Hematopoietic multipotent progenitor cell treated with erythropoietin and hydrocortisone succinate and interleukin-3 and kit ligand, for 6 days (in vitro differentiated cells): ENCODE measurements at regions not wholly inside any gene's neighbourhood (a gene's known extent, or its start where the extent isn't known, plus 50 kb on each side); places are given as distances from the start of the nearest gene placed in this dataset.
"Not testable (repeated sequence)": the region's sequence is repeated elsewhere in the genome, so short reads cannot be mapped to it uniquely, and the experiment has no call there.

Experiments
- DNase-seq: peaks from one replicate; pipeline ENCODE4 v3.0.0-alpha.2; 2015

DNA sequence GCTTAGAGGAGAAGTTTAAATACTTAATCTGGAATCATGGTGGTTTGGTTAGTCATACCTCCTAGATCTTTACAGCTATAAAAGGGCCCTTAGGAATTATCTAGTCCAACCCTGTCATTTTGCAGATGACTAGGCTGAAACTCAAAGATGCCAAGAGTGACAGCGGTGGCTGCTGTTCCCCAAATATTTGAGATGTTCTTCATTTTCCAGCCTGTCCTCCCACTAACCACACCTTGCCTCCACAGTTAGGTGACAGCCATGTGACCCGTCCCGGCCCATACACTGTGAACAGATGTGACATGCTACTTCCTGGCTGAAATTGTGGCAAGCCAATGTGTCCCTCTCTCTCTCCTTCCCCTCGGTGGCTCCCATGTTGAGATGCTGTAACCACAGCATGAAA, 225.5 kb upstream of the IPO5 start:
- no peak for DNase-seq

DNA sequence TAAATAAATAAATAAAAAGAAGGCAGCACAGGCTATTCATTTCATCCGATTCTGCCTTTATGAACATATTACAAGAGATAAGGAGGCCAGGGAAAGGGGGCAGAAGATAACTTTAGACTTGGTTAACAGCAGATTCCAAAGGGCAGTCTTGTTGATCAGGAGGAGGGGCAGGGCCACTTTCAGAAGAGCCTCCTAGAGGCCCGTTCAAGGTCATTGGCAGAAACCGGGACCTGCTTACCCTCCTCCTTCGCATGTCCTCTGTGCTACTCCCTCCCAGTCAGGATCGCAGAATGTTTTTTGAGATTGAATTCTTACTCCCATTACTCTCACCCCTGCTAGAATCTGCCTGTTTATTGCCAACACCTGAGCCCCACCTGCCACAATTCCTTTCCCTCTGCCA, 217.0 kb upstream of the IPO5 start:
- no peak for DNase-seq

DNA sequence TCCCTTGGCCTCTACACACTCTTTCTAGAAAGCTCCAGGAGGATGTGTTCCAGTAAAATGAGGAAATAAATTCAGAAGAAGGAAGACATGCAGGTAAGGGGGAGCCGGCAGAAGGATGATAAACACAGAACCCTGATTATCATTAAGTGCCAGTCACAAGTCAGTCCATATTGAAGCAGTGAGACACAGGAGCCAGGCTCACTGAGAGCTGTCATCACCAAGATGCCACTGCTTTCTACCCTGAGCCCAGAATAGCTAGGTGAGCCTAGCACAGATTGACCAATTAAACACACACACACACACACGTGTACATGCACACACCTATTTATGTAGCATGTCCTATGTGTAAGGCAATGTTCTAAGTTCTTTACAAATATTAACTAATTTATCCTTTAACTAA, 211.4 kb upstream of the IPO5 start:
- no peak for DNase-seq

DNA sequence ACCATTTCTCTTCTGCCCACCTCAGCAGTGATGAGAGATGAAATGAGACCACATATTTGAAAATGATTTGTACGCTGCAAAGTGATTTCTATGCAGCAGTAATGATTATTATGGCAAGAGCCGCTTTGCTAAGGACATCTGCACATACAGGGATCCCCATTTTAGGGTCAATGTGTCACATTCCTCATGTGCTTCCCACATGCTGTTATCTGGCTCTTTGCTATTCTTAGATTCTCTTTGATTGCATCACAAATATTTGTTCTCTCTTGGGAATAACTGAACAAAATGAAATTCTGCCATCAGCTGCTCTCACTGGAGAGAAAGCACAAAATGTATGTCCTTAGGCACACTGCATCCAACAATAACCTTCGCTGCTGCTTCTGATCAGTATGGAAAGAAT, 209.5 kb upstream of the IPO5 start:
- DNase-seq: no peak

DNA sequence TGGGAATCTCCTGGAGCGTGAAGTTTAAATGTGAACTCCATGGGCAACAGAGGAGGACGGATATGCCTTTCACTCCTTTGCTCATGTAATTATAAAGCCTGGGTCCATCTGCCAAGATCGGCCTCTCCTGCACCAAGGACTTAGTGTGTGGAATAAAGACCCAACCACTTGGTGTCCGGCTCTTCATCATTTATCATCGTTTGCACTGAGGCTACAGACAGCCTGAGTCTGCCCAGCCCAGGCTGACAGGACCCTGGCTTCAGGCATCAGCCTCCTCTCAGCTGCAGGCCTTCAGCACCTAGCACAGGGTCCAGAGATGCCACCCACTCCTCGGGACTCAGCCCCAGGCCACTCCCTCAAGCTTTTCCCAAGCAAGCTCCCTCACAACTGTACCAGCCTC, 206.8 kb upstream of the IPO5 start:
- DNase-seq: no peak

DNA sequence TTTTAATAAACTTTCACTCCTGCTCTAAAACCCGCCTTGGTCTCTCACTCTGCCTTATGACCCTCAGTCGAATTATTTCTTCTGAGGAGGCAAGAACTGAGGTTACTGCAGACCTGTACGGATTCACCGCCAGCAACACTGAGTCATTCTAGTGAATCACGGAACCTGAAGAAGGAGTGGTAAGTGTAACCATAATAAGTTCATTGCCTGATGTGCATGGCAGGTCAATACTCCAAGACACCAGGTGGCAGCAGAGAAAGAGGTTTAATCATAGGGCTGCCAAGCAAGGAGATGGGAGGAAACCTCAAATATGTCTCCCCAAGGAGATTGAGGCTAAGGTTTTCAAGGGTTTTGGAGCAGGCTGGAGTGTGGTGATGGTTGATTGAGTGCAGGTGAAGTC, 204.3 kb upstream of the IPO5 start:
- DNase-seq: no peak

DNA sequence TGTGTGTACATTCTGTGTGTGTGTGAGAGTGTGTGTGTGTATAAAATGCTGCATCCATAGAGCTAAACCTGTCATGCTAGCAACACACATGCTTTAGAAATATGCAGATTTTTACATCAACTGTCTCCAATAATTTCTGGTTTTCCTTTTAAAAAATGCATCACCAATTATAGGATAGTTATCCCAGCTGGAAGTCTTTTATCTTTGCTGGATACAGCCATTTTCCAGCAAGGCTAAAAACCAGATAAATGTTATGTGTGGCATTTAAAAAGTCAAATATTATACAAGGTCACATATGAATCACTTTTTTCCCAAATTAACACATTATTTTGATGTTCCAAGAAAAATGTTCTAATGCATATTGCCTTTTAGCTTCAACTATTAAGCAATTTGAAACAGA, 202.0 kb upstream of the IPO5 start:
- no peak for DNase-seq

DNA sequence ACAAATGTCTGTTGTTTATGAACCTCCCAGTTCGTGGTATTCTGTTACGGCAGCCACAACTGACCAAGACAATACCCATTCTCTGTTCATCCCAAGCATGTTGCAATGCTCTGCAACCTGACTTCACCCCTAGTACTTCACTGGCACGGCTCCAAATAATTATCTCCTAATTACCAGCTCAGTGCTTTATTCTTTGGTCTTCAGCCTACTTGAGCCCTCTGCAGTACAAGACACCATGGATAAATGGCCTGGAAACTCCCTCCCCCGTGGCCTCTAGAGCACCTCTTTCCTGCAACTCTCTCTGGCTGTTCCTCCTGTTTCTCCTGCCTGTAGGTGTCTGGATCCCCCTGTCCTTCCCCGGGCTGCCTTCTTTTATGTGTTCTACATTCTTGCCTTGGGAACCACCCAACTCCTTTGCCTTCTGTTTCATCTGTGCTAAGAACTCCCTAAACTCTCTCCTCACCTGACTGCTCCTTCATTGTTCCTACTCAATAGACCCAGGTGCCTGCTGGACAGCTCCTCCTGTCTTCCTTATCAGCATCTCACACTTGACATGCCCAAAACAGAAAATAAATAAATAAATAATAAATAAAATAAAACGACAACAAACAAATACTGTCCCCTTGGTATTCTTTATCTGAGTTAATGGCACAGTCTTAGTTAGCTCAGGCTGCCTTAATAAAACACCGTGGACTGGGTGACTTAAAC, 200.4 kb upstream of the IPO5 start:
- DNase-seq: no peak

DNA sequence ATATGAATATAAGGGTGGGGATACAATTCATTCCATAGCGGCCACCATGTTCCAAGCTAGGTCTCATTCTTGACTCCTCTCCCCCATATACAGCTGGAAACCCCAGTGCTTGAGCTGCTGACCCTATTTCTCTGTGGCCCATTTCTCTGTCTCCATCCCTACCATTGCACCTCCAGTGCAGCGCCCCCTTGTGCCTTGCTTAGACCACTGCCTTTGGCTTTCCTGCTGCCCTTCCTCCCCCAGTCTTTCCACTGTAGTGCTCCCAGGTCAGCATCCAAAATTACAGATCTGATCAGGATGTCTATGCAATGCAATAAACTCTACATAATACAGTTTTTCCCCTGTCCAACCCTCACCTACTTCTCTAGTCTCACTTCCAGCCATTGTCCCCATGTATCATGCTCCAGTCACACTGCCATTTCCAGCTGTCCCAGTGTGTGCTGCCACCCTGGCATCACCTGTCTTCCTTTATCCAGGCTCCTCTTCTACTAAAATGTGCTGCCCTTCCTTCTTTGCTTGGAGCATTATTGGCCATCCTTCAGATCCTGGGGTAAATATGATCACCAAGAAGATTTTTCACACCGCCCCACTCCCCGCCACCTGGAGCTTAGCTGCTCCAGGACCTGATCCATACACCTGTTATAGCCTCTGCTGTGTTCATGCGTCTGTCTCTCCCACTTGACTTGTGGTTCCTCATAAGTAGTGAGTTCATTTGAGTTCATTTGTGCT, 199.4 kb upstream of the IPO5 start:
- DNase-seq: peak; percentile 2

DNA sequence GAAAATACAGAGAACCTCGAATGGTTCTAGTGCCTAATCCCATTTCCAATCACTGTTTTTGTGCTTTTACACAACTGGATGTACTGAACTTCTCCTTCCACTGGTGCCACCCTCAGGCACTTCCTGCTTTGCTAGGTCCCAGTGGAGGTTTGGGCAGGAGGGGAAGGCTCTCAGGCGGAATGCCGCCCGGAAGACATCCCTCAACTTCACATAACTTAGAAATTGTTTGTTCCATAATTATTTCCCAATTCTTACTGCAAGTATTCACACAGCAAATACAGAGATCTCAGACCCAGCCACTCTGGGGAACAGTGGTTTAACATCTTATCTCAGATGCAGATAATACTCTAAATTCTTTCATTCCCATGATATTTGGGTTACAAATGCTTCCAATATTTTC, 195.7 kb upstream of the IPO5 start:
- DNase-seq: no peak

DNA sequence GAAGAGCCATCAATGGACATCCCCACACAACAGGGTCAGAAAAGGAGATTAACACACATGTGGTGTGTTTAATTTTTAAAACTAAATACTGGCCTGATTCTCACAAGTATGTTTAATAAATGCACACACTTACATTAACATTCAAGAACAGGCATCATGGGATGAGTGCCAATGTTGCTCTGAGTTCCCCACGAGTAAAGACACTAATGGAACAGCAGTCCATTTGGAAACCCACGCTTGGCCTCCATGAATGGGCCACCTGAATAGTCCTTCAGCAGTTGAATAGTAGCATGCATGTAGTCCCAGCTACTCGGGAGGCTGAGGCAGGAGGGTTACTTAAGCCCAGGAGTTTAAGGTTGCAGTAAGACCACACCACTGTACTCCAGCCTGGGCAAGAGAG, 195.2 kb upstream of the IPO5 start:
- no peak for DNase-seq

DNA sequence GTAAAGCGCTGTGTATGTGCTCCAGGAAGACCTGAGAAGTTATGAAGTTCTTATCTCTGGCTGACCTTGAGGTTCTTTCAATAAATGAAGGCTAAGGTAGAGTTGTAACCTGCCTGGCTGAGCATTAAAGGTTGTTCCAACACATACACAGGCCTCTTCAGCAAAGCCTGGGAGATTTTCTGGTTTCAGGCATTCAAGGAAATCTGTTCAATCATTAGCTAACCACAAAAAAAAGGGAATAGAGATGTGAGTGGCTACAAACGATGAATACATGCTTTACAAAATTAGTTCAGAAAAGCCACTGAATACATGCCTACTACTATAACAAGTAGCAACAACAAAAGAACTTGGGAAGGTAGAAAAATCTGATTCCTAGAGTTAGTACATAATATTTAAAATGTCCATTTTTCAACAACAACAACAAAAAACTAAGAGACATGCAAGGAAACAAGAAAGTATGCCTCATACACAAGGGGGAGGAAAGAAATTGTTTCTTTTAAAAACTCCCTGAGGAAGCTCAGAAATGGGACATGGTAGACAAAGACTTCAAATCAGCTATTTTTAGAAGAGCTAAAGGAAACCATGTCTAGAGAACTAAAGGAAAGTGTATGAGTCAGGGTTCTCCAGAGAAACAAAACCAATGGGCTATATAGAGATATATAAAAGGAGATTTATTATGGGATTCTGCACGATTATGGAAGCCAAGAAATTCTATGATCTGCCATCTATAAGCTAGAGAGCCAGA, 191.5 kb upstream of the IPO5 start:
- no peak for DNase-seq

DNA sequence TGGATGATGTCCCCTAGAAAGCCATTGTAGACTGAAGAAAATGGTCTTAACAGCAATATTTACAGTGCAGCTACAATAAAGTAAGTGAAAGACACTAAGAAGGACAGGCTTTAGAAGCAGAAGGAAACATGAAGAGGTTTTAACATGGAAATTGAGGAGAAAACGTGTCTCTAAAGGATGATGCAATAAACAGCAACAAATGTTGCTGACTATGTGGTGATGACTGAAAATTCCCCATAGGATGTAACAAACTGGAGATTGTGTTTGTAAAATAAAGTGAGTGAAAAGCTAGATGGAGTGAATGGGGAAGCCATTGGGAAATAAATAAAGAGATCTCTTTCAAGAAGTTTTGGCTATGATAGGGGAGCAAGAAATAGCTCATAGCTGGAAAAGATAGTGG, 186.7 kb upstream of the IPO5 start:
- DNase-seq: no peak

DNA sequence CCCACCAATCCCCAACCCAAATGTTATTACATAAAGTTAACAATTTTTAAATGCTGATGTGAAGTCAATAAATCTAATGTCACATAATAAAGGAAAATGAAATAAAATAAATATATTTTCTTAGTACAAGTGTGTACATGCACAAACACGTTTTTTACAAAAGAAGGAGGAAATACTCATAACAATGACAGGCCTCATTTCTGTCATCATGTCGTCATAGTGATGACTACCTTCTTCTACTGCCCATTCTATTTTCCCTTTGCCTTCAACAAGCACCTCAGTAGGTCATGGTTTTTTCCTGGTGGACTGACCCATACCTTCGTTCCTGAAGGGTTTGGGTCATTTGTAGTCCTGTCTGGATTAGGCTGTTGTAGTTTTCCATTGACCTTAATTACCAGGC, 185.3 kb upstream of the IPO5 start:
- DNase-seq: no peak

DNA sequence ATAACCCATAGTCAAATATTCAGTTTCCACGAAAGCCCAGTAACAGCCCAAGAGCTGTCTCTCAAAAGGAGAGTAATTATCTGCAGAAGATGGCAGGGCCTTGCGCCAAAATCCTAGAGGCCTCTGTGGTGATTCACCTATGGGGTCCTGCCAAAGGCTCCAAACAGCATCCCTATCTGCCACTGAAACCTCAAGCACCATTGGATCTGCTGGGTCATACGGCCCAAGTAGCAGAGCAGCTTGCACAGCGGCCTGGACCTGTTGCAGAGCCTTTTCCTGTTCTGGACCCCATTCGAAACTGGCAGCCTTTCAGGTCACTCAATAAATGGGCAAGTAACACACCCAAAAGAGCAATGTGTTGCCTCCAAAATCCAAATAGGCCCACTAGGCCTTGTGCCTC, 183.2 kb upstream of the IPO5 start:
- not testable (repeated sequence) for DNase-seq

DNA sequence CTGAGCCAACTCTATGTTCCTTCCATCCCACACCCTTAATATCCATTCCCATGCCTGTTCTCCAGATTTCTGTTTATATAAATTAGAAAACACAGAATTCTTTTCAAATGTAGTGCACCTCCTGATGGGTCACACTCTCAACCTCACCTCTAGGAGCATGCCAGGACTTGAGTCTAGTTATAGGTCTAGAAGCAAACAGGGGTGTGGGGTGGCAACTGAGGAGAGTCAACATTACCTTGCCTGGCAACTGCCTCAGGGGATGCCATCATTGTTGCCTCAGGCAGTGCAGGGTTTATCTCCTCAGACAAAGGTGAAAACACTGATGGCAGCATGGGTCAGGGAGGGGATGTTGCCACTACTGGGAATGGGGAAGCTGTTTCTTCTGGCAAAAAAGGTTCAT, 181.0 kb upstream of the IPO5 start:
- DNase-seq: not testable (repeated sequence)

DNA sequence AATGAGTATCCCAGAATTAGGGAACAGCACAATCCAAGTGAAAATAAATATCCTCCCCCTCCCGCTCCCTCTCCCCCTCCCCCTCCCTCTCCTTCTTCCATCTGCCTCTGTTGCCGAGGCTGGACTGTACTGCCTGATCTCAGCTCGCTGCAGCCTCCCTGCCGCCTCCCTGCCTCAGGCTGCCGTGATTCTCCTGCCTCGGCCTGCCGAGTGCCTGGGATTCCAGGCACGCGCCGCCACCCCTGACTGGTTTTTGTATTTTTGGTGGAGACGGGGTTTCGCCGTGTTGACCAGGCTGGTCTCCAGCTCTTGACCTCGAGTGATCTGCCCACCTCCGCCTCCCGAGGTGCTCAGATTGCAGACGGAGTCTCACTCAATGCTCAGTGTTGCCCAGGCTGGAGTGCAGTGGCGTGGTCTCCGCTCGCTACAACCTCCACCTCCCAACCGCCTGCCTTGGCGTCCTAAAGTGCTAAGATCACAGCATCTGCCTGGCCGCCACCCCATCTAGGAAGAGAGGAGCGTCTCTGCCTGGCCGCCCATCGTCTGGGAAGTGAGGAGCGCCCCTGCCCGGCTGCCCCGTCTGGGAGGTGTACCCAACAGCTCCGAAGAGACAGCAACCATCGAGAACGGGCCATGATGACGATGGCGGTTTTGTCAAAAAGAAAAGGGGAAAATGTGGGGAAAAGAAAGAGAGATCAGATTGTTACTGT, 178.9 kb upstream of the IPO5 start:
- DNase-seq: not testable (repeated sequence)

DNA sequence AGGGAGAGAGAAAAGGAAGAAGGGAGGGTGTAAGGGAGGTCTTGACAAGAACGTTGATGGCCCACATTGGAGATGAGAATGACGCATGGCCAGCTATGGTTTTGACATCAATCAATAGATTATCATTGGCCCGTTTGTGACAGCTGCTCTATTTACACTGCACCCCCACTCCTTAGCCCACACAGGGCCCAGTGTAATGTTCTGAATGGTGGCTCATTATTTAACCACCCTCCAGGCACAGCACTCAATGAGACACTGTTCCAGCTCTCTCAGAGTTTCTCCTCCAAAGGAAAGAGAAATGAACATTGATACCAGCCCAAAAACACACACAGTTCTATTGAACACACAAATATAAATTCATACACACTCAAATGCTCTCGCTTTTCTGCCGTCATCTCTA, 173.0 kb upstream of the IPO5 start:
- DNase-seq: no peak

DNA sequence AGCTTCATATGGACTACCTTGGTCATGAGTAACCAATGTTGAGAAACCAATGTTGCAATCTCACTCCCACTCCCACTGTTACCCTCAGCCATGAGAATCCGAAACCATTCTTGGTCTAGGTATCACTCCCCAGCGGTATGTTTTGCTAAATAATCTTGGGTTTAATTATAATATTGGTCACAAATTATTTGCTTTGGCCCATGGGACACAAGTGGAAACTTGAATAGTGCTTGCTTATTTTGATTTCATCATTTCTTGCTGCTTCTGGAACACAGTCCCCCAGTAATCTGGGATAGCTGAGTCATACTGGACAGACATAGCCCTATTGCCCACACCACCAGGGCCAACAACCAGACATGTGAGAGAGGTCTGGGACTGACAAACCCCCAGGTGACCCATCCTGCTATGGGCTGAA, 171.6 kb upstream of the IPO5 start:
- no peak for DNase-seq

DNA sequence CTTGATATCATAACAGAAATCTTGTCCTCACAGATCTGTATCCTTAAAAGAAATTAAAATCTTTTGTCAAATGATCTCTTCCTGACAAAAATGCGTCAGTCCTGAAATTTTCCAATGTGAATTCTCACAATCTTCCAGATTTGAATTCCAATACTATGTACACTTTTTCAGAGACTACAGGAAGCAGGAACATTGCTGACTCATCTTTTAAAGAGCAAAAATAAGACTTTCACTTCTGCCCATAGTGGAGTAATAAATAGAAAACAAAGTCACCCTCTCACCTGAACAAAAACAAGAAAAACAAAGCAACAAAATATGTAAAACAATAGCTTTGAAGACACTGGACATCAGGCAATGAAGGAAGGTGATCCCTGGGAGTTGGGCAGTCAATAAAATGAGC, 167.0 kb upstream of the IPO5 start:
- no peak for DNase-seq

DNA sequence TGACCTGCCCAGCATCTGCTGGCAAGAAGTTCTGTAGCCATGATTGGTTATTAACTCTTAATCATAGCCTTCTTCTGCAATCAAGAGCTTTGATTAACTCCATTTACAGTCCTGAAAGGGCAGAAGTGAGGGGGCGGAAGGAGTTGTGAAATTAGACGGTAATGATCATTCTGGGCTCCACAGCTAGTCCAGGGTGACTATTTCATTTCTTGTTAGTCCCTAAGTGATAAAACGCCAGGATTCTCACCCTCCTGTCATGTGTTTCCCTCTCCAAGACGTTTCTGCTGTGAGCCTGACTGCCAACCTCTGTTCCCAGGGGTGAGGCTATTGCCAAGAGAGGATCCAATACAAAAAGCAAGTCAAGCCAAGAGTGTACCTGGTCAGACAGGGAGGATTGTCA, 155.9 kb upstream of the IPO5 start:
- DNase-seq: no peak

DNA sequence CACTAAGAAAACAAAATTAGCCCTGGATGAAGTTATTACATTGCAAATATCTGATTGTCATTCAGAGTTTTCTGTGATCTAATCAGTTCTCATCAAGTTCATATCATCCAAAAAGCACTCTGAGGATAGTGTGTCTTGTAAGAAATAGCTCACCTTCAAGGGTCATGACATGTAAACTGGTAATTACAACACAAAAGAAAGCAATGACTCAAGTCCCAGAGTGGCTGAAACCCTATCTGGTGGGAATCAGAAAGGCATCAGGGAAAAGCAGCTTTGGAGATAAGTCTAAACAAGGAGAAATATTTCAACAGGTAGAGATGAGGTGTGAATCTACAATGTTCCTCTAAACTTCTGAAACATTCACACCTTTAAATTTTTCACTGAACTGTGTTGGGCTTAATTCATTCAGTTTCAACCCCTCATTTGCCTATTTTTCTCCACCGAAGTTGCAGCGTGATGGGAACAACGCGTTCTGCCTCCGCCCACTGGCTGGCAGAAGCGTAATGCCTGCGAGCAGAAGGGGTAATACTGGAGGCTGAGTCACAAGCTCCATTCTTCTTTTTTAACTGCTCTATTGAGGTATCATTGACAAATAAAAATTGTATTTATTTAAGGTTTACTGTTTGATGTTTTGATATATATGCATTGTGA, 155.2 kb upstream of the IPO5 start:
- no peak for DNase-seq

DNA sequence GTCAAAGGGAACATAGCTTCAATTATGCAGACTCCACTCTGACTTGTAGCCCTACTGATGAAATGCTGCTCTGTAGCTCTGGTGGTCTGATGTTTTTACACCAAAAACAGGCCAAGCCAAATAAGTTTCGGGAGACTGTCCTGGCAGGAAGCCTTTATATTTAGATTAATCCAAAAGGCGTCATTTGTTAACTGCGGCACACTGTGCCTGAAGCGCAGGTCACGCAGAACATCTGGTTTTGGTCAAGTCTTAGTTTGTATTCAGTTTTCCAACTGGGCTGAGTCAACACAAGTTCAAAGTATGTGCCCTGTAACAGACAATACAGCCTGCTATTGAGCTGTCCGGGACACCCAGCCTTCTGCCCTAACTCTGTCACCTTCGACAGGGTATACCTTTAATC, 154.6 kb upstream of the IPO5 start:
- DNase-seq: no peak
